ENCODE measurements at regions not wholly inside any gene's neighbourhood (a gene's known extent, or its start where the extent isn't known, plus 50 kb on each side); places are given as distances from the start of the nearest gene placed in this dataset.

- no peak for DNase-seq (ENCODE audit: low read depth in 2 of 2)
- no peak overlapping the region for H3K4me3 ChIP-seq (replicated peaks in 1 of 2; ENCODE audit: low read depth in 2 of 2, low read length in 2 of 2)
- TF ChIP-seq, protein P1, sequence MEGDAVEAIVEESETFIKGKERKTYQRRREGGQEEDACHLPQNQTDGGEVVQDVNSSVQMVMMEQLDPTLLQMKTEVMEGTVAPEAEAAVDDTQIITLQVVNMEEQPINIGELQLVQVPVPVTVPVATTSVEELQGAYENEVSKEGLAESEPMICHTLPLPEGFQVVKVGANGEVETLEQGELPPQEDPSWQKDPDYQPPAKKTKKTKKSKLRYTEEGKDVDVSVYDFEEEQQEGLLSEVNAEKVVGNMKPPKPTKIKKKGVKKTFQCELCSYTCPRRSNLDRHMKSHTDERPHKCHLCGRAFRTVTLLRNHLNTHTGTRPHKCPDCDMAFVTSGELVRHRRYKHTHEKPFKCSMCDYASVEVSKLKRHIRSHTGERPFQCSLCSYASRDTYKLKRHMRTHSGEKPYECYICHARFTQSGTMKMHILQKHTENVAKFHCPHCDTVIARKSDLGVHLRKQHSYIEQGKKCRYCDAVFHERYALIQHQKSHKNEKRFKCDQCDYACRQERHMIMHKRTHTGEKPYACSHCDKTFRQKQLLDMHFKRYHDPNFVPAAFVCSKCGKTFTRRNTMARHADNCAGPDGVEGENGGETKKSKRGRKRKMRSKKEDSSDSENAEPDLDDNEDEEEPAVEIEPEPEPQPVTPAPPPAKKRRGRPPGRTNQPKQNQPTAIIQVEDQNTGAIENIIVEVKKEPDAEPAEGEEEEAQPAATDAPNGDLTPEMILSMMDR (IDR thresholded peaks at IDR 0.05; ENCODE audit: low read depth, low read length) = no peak
Observed at GRCh38 chr10:64626924-64627323, 1105.7 kb downstream of the REEP3 start.

DNA sequence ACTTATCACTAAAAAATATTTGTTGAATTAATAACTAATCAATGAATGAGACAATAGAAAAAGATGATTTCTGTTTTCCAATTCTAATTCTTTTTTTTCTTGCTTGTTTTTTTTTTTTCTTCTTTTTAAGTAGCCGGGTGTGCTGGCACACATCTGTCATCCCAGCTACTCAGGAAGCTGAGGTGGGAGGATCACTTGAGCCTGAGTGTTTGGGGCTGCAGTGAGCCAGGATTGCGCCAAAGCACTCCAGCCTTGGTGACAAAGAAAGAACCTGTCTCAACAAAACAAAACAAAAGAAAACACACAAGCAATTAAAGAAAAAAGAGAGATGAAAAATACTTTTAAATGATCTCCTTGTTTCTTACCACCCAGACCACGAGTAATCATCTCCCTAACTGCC is 1109.3 kb downstream of the REEP3 start:
- H3K4me3 ChIP-seq (replicated peaks in 1 of 2; ENCODE audit: low read depth in 2 of 2, low read length in 2 of 2) = no peak overlapping the region
- TF ChIP-seq, protein P1 (IDR thresholded peaks at IDR 0.05; ENCODE audit: low read depth, low read length) = no peak
- no peak for DNase-seq (ENCODE audit: low read depth in 2 of 2)

DNA sequence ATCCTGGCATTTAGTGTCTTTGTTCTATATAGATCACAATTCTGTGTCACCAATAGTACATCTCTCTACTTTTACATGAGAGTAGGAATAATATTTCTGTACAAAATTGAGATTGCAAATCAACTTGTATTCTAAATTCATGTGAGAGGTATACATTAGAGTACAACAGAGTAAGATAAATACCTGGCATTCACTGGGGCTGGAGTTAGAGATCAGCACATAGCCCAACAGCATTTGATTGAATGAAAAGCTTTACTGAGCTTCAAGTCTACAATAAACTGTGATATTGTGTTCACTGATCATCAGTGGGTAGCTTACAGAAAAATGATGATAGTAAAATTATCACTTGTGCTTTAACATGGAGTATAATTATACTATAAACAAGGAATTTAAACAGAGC is 1114.7 kb downstream of the REEP3 start:
- H3K4me3 ChIP-seq (replicated peaks in 1 of 2; ENCODE audit: low read depth in 2 of 2, low read length in 2 of 2) = no peak overlapping the region
- DNase-seq (ENCODE audit: low read depth in 2 of 2) = no peak
- TF ChIP-seq, protein P1 (IDR thresholded peaks at IDR 0.05; ENCODE audit: low read depth, low read length) = no peak

DNA sequence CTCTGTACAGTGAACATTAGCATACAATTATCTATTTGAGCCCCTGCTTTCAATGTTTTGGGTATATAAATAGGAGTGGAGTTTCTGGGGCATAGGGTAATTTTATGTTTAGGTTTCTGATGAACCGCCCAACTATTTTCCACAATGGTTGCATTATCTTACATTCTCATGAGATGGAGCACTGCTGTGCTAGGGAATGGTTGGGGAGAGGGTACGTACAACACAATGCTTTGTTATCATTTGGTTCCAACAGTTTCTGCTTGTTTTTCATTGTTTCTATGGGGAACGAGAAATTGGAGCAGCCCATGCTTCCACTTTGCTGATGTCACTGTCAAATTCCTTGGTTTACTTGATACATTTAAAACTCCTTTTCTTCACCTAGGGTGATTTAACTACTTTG is 1115.3 kb downstream of the REEP3 start:
- H3K4me3 ChIP-seq (replicated peaks in 1 of 2; ENCODE audit: low read depth in 2 of 2, low read length in 2 of 2) = no peak overlapping the region
- TF ChIP-seq, protein P1 (IDR thresholded peaks at IDR 0.05; ENCODE audit: low read depth, low read length) = no peak
- DNase-seq (ENCODE audit: low read depth in 2 of 2) = no peak

- TF ChIP-seq, protein P1 (IDR thresholded peaks at IDR 0.05; ENCODE audit: low read depth, low read length) = no peak
- H3K4me3 ChIP-seq (replicated peaks in 1 of 2; ENCODE audit: low read depth in 2 of 2, low read length in 2 of 2) = no peak overlapping the region
- no peak for DNase-seq (ENCODE audit: low read depth in 2 of 2)
Observed at GRCh38 chr10:64637939-64638338, 1116.7 kb downstream of the REEP3 start.

- no peak for DNase-seq (ENCODE audit: low read depth in 2 of 2)
- TF ChIP-seq, protein P1 (IDR thresholded peaks at IDR 0.05; ENCODE audit: low read depth, low read length) = no peak
- H3K4me3 ChIP-seq (replicated peaks in 1 of 2; ENCODE audit: low read depth in 2 of 2, low read length in 2 of 2) = no peak overlapping the region
Observed at GRCh38 chr10:64648915-64649314, 1127.7 kb downstream of the REEP3 start.

DNA sequence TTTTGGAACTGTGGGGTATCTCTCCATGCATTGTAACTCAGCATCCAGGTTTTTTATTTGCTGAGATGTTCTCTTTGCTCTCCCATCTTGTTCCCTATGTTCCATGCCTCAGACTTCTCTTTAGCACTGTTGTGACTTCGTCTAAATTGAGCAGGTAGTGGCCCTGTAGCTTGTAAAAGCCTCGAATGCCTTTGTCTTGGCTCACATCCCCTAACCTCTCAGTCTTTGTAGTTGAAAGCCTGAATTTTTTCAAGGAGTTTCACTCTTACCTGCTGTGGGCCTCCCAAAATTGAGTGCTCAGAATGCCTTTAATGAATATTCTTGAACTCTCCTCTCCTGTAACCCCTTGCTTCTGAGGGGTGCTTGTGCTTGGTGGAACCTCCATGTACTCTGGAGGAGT is 1137.3 kb downstream of the REEP3 start:
- TF ChIP-seq, protein P1 (IDR thresholded peaks at IDR 0.05; ENCODE audit: low read depth, low read length) = no peak
- DNase-seq (ENCODE audit: low read depth in 2 of 2) = no peak
- H3K4me3 ChIP-seq (replicated peaks in 1 of 2; ENCODE audit: low read depth in 2 of 2, low read length in 2 of 2) = no peak overlapping the region
